GM18511 (cell line): ENCODE measurements at regions not wholly inside any gene's neighbourhood (a gene's known extent, or its start where the extent isn't known, plus 50 kb on each side); places are given as distances from the start of the nearest gene placed in this dataset.
"Not testable (repeated sequence)": the region's sequence is repeated elsewhere in the genome, so short reads cannot be mapped to it uniquely, and the experiment has no call there.

Experiments
- ATAC-seq: cut with Tn5 transposase; IDR thresholded peaks from one replicate; pipeline ENCODE4 v1.9.1; 2021; ENCODE audit warnings: mild to moderate bottlenecking, moderate library complexity; ENCODE audit not compliant: unreplicated experiment

DNA sequence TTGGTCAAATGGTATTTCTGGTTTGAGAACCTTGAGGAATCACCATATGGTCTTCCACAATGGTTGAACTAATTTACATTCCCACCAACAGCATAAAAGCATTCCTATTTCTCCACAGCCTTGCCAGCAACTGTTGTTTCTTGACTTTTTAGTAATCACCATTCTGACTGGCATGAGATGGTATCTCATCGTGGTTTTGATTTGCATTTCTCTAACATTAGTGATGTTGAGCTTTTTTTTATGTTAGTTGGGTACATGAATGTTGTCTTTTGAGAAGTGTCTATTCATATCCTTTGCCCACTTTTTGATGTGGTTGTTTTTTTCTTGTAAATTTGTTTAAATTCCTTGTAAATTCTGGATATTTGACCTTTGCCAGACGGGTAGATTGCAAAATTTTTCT is 679.7 kb downstream of the METTL15 start:
- not testable (repeated sequence) for ATAC-seq

DNA sequence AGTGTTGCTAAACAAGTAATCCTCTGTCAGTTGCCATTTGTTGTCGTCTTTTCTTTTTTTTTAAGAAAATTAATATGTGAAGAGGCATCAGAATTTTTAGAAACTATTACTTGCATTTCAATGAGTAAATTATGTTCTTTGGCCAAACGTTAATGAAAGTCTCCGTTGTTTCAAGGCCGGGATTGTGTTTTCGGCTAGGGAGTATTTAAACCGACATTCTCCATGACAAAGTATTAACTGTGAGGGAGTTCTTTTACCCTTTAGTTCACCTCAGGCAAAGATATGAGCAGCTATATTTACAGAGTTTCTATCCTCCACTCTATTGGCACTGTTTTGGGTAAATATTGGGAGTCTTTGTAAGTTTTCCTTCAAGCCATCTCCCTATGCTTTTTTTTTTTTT is 668.9 kb downstream of the METTL15 start:
- no peak for ATAC-seq

DNA sequence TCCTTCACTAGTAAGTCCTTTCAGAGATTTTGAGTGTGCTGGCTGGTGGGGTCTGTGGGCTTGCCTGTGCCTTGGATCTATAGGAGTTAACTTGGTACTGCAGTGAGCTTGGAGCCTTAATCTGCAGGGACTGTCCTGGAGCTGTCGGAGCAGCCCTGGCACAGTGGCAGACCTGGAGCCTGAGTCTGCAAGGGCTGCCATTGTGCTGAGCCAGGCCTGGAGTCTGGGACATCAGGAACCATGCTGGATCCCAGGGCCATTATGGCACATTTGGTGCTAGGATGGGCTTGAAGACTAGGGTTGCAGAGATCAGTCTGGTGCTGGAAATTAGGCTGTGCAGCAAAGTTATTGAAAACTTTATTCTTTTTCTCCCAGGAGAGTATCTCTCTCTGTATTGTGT is 665.4 kb downstream of the METTL15 start:
- no peak for ATAC-seq

DNA sequence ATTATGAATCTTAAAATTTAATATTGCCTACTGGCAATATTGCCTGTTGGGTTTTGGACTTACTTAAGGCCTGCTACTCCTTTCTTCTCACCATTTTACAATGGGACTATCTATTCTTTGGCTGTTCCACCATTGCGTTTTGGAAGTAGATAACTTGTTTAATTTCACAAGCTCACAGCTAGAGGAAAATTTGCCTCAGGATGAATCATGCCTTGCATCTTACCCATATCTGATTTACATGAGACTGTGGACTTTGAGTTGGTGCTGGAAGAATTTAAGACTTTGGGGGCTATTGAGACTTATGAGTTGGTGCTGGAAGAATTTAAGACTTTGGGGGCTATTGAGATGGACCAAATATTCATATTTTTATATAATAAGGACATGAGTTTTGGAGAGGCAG is 662.6 kb downstream of the METTL15 start:
- ATAC-seq = no peak

DNA sequence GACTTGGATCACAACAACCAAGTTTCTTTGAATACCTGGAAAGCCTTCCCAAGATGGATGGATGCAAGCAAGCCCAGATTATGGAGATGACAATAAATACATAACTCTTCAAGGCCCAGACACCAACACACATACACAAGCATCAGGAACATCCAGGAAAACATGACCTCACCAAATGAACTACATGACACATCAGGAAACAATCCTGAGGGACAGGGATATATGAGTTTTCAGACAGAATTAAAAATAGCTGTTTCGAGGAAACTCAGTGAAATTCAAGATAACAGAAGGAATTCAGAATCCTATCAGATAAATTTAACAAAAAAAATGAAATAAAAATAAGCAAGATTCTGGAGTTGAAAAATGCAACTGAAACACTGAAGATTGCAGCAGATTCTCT is 659.4 kb downstream of the METTL15 start:
- no peak for ATAC-seq

DNA sequence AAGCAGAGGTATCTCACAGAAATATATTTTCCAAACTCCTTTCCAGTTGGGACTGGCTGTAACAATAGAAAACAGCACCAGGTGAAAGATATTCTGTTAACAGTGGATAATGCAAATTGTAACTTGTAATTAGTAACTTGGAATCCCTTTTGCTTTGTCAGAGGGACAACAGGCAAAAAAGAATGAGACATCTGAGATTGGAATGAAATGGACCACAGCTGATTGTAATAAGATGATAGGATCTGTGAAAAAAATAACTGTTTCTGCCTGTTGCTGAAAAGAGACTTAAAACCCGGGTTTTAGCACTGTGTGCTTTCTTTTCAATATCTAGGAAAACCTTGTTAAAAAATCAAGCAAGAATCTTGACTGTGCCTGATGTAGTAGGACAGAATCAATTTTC is 655.7 kb downstream of the METTL15 start:
- no peak for ATAC-seq

DNA sequence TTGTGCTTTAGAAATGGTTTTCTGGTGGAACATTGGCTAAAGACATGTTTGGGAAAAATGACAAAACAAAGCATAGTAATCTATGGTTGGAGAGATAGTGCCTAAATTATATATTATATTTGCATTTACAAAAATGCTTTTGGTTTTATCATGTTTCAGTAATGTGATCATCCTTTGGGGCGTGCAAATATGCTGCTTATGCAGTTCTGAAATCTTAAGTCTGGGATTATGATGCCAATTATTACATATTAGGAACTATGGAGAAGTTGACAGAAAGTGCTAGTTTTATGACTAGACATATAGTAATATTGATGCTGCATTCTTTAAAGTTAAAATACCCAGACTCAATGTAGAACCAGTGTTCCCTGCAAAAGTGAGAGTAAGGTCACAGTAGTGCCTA is 655.0 kb downstream of the METTL15 start:
- no peak for ATAC-seq

DNA sequence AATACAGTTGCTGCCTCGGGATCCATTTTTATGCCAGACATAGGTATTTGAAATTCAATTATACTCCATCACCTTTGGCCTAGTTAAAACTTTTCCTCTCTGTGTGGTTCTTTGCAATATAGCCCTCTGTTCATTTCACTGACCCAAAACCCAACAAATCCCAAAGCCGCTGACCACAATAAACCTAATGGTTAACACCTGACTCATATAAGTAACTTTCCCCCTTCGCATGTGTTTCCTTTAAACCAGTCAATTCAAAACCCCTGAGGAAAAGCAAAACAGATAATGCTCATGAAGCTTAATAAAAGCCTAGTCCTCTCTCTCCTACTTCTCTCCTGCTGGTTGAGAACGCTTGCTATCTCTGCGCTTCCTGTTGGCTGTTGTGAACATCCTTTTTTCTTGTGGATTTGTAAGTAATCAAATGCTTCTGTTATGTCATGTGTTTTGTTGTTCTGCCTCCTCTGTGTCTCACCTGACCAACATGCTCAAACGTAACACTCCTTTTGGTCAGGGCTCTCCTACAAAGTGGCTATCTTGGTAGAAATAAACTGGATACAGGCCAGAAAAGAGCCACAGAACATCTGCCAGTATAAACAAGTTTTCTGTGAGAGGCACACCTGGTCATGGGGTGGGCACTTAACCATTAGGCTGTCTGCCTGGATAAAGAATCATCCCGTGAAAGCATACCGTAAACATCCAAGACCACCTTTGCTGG is 652.6 kb downstream of the METTL15 start:
- no peak for ATAC-seq

DNA sequence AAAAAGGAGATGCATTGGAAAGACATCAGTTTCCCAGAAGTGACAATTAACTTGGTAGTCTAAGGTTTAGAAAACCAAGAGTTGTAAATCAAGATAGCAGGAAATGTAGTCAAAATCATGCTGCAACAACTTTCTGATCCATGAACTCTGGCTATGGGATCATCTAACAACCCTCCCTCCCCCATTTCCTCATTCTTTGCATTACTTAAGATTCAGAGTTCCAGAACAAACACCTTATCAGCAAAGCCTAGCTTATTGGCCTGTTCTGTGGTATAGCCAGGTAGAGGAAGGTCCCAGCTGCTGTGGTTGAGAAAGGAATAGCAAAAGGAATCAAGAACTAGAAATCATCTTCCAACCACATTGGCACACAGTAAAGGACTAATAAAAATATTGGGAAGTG is 651.1 kb downstream of the METTL15 start:
- no peak for ATAC-seq

DNA sequence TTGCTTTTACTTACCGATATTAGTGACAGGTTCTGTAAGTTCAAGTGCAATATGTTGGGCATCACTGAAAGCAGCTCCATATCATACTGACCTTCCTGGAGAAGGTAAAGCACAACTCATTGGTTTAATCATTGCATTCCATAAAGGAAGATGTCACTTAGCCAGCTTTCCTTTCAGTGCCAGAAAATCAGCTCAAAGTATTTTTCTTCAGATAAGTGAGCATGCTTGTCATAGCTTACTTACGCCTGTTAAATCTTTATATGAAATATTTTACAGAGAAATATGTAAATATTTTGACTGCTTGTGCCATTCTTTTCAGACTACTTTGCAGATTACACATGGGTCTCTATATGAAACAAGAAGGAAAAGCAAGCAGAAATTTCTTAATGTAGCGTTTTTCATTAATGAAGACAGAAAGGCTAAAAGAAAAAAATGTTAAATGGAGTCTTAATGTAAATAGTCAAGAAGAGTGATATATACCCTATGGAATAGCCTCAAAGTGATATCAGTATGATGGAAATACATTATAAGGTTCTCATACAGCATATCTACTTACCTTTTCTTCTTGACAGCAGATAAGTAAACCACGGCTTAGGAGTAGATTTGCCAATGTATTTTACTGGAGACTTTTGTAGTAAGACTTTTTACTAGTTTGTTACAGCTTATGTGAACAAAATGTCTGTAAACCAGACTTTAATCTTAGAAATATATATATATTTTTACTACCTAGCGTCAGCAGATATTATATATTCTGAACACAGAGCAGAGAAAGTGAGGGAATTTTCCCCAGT is 649.7 kb downstream of the METTL15 start:
- no peak for ATAC-seq

DNA sequence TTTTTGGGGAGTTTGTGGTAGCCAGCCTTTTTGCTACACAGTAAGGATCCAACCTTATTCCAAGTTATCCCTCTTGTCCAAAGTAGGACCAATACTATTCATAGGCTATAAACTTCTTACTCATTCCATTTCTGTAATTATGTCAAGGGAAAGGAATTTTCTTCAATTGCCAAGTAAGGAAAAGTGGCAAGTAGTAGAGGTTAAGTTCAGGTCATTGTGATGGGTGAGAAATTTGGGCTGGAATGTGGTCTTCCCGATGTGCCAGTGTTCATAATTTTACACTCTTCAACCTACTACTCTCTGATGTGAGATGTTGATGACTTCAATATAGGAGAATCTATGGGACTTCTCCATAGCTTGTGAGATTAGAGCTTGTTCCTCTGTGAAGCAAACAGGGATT is 648.8 kb downstream of the METTL15 start:
- ATAC-seq = no peak

DNA sequence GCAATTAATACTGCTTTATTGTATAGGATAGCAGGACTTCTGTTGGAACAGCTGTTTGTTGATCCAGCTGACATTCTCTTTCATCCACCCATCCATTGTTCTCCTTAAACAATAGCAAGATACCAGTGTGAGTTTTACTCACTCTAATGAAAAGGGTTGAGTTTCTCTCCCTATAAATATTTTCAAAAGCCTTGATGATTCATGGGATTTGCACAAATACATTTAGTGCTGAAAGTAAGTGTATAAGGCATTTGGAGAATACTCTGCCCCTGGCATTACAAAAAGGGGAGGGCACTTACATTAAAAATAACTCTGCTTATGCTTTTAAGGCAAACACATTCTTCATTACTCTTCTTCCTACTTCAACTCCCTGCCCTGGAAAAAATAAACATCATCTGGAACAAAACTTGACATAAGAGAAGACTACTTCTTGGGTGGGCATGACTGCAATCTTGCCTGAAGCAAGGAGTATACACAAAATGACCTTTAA is 634.9 kb downstream of the METTL15 start:
- ATAC-seq = no peak

DNA sequence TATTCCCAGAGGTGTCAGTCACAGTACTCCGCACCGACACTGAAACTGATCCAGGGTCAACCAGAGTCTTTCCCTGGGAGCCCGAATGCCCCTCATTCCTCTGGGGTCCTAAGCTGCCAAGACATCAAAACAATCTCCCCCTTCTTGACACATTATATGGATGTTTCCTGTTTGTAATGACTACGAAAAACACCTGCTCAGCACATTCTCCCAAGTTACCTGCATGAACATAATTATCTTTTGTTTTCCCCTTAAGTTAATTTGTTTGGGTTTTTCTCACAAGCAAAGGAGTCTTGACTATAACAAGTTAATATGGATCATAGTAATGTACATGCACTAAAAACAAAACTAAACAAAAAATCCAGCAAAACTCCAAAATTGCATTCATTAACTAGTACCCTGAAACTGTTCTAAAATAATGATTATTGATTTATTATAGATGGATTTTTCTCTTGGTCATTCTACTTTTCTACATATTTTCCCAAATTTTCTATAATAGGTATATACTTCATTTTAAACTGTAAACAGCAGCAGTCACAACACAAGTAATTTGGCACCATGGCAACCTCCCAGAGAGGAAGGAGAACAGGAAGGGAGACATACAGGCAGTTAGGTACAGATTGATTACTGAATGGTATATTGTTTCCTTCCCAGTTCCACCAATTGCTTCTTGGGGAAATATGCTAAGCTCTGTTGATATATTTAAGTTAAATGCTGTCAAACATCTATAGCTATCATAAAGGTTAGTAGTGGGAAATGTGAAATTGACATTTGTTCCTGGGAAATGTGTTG is 631.5 kb downstream of the METTL15 start:
- ATAC-seq = no peak

DNA sequence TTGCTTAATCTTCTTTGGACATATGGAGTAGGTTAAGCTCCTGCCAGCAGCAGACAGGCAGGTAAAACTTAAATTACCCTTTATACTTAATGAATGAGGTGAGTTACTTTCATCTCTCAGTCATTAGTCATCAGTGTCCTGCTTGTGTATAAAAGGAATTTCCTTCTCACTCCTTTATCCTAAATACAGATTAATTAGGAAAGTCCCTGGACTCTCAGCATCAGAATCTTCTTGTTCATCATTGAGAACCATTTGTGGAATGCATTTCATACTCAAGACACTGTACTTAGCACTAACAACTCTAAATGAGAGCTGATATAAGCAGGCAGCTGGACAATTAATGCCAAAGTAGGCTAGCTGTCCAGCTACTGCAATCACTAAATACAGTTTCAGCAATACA is 630.4 kb downstream of the METTL15 start:
- ATAC-seq = no peak

DNA sequence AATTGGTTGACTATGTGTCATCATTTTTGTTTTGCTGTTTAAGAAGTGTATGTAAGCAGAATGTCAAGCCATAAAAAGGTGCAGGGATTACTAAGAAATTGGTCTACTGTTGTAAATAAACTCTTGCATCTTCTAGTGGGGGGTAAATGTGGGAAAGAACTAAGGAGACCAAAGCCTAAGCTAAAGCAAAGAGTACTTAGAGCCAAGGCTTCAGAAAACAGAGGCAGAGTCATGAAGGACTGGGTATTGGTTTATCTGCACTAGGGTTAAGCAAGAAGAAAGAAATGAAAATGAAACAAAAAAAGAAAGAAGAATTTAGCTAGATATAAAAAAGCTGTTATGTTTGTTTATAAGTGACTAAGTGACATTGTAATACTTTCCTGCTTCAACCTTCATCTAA is 628.1 kb downstream of the METTL15 start:
- ATAC-seq = no peak

DNA sequence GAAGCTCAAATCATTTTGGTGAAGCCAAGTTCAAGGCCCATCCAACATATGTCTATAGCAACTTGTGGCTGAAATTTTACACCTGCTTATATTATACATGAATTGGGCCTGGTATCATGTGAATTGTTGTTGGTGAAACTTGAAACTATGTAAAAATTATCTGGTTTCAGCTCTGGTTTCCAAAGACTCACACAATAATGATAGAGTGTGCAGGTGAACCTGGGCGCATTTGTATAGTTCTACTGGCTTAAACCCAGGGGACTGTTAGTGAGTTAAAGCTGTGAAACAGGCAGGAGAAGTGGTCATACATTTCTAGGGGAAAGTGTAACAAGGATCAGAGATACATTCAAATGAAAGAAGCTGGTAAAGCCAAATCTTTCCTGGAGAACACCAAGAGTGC is 627.3 kb downstream of the METTL15 start:
- no peak for ATAC-seq

DNA sequence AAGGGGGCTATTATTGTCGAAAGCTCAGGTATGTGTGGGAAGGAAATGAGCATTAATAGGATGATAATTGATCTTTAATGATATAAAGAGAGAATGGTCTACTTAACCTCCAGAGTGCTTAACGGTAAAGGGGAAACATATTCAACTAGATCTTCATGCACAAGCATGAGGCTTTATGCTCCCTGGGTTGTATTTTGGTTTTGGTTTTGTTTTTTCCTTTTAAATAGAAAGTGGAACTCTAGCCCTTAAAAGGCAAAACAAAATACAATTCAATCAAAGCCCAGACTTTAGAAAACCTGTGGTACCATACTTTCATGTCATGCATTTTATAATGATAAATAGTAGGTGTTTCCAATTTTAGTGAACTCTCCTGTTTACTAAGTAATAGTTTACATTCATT is 622.7 kb downstream of the METTL15 start:
- ATAC-seq = no peak

DNA sequence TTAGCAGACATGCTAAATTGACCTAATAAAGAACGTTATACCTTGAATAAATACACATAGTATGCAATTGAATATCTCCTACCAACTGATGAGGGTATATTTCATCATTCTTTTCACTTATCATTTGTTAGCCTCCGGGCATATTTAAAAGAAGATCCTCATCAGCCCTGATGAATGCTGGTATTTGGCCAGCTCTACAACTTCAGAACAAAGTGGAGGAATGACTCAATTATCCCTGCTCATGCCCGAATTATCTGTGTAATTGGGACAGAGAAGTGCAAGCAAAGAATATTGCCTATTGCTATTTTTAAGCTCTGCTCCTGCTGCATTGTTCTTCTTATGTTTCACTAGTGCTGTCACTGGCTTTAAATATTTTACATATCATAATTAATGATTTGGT is 622.1 kb downstream of the METTL15 start:
- ATAC-seq = no peak

DNA sequence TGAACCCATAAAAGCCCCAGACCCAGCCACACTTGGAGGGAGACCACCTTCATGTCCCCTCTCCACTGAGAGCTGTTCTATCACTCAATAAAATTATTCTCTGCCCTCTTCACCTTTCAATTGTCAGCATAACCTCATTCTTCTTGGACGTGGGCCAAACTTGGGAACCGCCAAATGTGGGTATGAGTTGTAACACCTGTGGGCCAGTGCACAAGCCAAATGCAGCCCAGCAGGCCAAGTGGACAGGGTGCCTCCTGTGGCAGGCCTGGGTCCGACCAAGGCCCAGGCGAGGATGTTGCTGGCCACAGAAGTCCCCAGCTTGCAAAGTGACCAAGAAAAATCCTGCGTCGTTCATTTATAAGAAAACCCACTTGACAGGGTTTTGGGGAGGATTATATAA is 621.2 kb downstream of the METTL15 start:
- ATAC-seq = no peak

DNA sequence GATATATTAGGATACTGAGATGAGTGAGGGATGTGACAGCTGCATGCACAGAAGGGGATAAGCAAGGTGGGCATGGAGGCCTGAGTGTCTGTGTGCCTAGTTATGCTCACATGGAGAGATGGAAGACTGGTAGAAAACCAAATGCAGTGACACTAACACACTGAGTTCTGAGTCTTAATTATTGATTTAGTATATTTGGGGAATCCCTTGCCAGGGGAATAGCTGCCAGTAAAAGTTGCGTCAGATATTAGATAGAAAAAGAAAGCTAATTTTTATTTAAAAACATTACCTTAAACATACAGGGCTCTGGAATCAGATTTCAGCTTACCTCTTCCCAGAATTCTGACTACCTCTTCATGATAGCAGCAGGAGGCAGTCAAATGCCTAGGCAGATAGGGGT is 620.5 kb downstream of the METTL15 start:
- no peak for ATAC-seq

DNA sequence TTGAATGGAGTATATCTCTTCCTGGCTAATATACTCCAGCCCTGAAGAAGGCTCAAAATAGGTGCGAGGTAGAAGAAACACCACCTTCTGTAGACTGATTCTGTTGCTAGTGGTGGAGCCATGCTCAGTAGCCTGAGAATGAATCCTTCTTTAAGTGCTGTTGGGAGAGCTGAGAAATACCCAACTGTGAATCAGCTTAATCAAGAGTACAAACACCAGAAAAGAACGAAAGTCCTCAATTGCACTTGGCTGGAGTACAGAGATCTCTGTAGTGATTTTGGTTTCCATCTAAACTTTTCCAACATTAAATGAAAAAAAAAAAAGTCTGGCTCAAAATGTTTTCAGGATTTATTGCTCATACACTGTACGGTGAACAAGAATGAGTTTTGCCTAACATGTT is 619.1 kb downstream of the METTL15 start:
- ATAC-seq = no peak

DNA sequence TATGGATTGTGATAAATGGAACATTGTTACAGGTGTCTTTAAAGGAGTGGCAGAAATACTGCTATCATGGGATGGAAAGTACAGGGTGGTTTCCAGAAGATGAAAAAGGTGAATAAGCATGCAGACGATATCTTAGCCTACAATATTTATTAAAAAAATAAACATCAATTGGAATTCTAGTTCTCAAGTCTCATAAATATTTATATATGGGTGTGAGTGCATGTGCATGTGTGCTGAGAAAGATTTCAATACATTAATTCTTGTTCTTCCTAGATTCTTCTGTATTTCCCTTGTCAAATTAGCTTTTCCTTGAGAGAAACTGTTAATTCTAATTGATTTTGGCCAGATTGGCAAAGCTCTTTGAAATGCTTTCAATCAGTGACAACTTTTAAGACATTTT is 618.2 kb downstream of the METTL15 start:
- no peak for ATAC-seq
